Fibroblast of lung (primary cell): ENCODE measurements at regions not wholly inside any gene's neighbourhood (a gene's known extent, or its start where the extent isn't known, plus 50 kb on each side); places are given as distances from the start of the nearest gene placed in this dataset.
"Not testable (repeated sequence)": the region's sequence is repeated elsewhere in the genome, so short reads cannot be mapped to it uniquely, and the experiment has no call there.

Source experiments
- EZH2 ChIP-seq: IDR thresholded peaks from 2 replicates; pipeline ENCODE4 v1.5.1; 2012; ENCODE audit warnings: low read length, control low read depth, mild to moderate bottlenecking; ENCODE audit errors: missing control alignments
- TF ChIP-seq, protein P1 (sequence below), 2 donors: IDR thresholded peaks in 1 of 2; conservative IDR thresholded peaks in 1 of 2; 1 replicate in 1 of 2; 2 replicates in 1 of 2; pipeline ENCODE4 v1.5.1; 2011 to 2012; ENCODE audit warnings: low read length in 2 of 2, control low read depth in 1 of 2, inconsistent platforms in 1 of 2, low read depth in 1 of 2, mild to moderate bottlenecking in 1 of 2

DNA sequence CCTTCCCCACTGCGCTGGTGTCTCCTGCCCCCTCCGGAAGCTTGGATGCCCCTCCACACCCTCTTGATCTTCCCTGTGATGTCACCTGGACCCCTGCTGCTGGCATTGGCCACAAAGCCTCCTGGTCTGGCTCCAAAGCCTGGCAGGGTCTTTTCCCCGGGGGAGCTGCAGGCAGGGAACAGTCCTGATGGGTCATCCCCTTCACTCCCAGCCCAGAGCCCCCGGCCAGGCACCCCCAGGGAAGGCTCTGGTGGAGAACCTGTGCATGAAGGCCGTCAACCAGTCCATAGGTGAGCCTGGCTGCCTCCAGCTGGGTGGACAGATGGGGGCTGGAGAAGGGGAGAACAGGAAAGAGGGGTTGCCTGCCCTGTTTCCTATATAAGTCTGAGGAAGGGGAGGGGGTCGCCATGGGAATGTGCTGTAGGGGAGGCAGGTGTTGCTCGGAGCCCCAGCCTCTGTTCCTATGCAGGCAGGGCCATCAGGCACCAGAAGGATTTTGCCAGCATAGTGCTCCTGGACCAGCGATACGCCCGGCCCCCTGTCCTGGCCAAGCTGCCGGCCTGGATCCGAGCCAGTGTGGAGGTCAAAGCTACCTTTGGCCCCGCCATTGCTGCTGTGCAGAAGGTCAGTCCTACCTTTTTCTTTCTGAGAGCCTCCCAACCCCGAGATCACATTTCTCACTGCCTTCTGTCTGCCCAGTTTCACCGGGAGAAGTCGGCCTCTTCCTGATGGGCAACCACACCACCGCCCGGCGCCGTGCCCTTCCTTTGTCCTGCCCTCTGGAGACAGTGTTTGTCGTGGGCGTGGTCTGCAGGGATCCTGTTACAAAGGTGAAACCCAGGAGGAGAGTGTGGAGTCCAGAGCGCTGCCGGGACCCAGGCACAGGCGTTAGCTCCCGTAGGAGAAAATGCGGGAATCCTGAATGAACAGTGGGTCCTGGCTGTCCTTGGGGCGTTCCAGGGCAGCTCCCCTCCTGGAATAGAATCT lies 104.5 kb upstream of the PZP start:
- TF ChIP-seq, protein P1, sequence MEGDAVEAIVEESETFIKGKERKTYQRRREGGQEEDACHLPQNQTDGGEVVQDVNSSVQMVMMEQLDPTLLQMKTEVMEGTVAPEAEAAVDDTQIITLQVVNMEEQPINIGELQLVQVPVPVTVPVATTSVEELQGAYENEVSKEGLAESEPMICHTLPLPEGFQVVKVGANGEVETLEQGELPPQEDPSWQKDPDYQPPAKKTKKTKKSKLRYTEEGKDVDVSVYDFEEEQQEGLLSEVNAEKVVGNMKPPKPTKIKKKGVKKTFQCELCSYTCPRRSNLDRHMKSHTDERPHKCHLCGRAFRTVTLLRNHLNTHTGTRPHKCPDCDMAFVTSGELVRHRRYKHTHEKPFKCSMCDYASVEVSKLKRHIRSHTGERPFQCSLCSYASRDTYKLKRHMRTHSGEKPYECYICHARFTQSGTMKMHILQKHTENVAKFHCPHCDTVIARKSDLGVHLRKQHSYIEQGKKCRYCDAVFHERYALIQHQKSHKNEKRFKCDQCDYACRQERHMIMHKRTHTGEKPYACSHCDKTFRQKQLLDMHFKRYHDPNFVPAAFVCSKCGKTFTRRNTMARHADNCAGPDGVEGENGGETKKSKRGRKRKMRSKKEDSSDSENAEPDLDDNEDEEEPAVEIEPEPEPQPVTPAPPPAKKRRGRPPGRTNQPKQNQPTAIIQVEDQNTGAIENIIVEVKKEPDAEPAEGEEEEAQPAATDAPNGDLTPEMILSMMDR (conservative IDR thresholded peaks at IDR 0.05 in 1 of 2, IDR thresholded peaks at IDR 0.05 in 1 of 2; ENCODE audit: low read depth in 1 of 2, low read length in 2 of 2), result not testable (repeated sequence)
- not testable (repeated sequence) for TF ChIP-seq EZH2
